ENCODE measurements at regions not wholly inside any gene's neighbourhood (a gene's known extent, or its start where the extent isn't known, plus 50 kb on each side); places are given as distances from the start of the nearest gene placed in this dataset.
A peak's percentile ranks its signal among the peaks of the same experiment; 100 is the strongest.

DNA sequence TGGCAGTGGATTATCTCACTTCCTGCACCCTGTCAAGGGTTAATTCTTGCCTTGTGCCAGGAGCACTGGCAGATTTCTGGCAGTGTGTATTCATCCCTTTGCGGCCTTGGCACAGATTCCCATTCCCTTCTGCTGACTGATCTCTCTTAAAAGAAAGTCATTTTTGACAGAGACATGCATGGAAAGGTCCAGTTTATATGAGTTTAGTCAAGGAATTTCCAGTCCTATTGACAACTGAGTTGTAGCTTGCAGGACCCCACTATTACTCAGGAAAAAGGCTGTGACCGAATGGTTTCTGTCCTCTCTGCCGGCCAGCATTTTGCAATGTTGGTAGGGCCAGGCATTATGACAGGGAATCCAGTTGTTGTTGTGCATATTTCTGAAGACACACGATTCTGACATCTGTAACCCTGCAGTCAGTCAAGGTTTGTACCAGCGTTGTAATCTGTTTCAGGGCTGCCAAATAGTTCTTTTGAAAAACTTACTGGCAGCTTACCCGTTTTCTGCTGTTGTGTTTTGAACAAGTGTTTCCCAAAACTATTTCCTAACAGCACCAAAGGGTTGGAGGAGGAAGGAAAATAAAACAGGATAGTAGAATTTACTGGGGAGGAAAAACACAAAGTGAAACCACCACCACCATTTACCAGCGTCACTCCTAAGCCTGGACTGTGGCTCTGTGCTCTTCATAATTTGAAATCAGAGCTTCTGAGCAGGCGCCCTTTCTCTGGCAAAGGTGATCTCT is 243.4 kb upstream of the KLF4 start:
- peak overlapping the region; percentile 72 for H3K4me2 ChIP-seq (ENCODE audit: low read depth, low read length)
- peak overlapping the region; percentile 97; the same call in 2 of the 3 replicates for H2BK15ac ChIP-seq (ENCODE audit: low read depth, low read length)
- H3K23ac ChIP-seq (ENCODE audit: low read depth, low read length): peak overlapping the region; percentile 82
- peak overlapping the region; percentile 78 for H2AFZ ChIP-seq (replicated peaks; ENCODE audit: low read length, poor library complexity)
- H4K8ac ChIP-seq (ENCODE audit: low read depth in 2 of 2, low read length in 2 of 2): peak overlapping the region; percentile 89 to 96
- H4K5ac ChIP-seq (ENCODE audit: low read depth, low read length): peak overlapping the region; percentile 96
- peaks cover 24% of the 10 kb centered on the region for H3K4me1 ChIP-seq (ENCODE audit: control insufficient read depth, insufficient read depth, low read length)
- H2BK5ac ChIP-seq (ENCODE audit: low read depth, low read length, poor library complexity, severe bottlenecking): peak overlapping the region; percentile 80
- peak overlapping the region; percentile 83 for H3K14ac ChIP-seq (replicated peaks; ENCODE audit: low read depth, low read length)
- H3K9ac ChIP-seq (ENCODE audit: low read depth, low read length): peak overlapping the region; percentile 75
- H3K9me3 ChIP-seq (ENCODE audit: control insufficient read depth, insufficient read depth, low read length): no peaks in the 10 kb centered on the region
- TF ChIP-seq CEBPB (IDR thresholded peaks at IDR 0.05; ENCODE audit: low read depth, low read length): 0 out of 2 replicates have a peak, but pooled peaks have one; percentile 5
- TF ChIP-seq RCOR1 (IDR thresholded peaks at IDR 0.05; ENCODE audit: insufficient replicate concordance, low read length): no peak
- TF ChIP-seq SMC3 (IDR thresholded peaks at IDR 0.05; ENCODE audit: low read depth, low read length): no peak
- no TSS peak for BruUV-seq (replicated peaks)
- no peak overlapping the region for H2AK9ac ChIP-seq (replicated peaks; ENCODE audit: low read depth, low read length, poor library complexity)
- H4K20me1 ChIP-seq (ENCODE audit: insufficient read depth, low read length): no peaks in the 10 kb centered on the region
- peak overlapping the region; percentile 70 for H4K91ac ChIP-seq (ENCODE audit: insufficient read depth, low read depth, low read length)
- H2BK20ac ChIP-seq (ENCODE audit: low read depth, low read length): peak overlapping the region; percentile 72
- H3K4ac ChIP-seq (ENCODE audit: low read depth, low read length): peak overlapping the region; percentile 90
- peak overlapping the region; percentile 97 for H2BK120ac ChIP-seq (ENCODE audit: low read depth, low read length)
- H3K79me1 ChIP-seq (ENCODE audit: low read depth in 1 of 2, low read length in 2 of 2): no peaks in the 10 kb centered on the region
- DNase-seq: peak; percentile 73
- H3K18ac ChIP-seq (ENCODE audit: low read depth, low read length): peak overlapping the region; percentile 94
- peak; percentile 38 for ATAC-seq (ENCODE audit: low read depth)
- intact Hi-C loops (cut with micrococcal nuclease) (loop anchor here (2.0 to 10.0 kb wide), 4 partner anchors 186 to 1032 kb away; partner anchors contain the start of gene KLF4), dilution Hi-C loops (cut with HindIII; ENCODE audit: low sequenced_read_pairs, unreplicated experiment) (no loop called here), in situ Hi-C loops (cut with MboI; ENCODE audit: low sequenced_read_pairs) (loop anchor here (10.0 to 25.0 kb wide), 4 partner anchors 248 to 846 kb away; partner anchors contain the start of gene KLF4)
- H3K27ac ChIP-seq (ENCODE audit: insufficient read depth, low read length): peak overlapping the region; percentile 98
- H3K27me3 ChIP-seq (ENCODE audit: control insufficient read depth, insufficient read depth, low read length): no peaks in the 10 kb centered on the region
- peak overlapping the region; percentile 23; the same call in 1 of the 2 replicates for H3K4me3 ChIP-seq (ENCODE audit: insufficient read depth, low read depth, low read length)
- 0% methylated on average over 1 of the region's 8 CpGs; no CpG with 5 or more reads in 1 of the 2 experiments for WGBS, 2 experiments (ENCODE audit: extremely low coverage in 2 of 2, insufficient read length in 1 of 2)
- POLR2A ChIA-PET (ENCODE audit: unreplicated experiment): no interaction called here
- peak overlapping the region; percentile 79 for H3K56ac ChIP-seq (ENCODE audit: extremely low read depth, insufficient read depth, low read length)
- peaks cover 10% of the 10 kb centered on the region for H3K9me1 ChIP-seq (ENCODE audit: insufficient read depth, low read length)
- no peaks in the 10 kb centered on the region for H3K36me3 ChIP-seq (ENCODE audit: control insufficient read depth, insufficient read depth, low read length)
- CTCF ChIA-PET: interaction anchor here (0.7 kb wide), 1 partner anchor 11 kb away, joined by 3 read pairs; no protein-coding TSS in a partner anchor
- H2AK5ac ChIP-seq (ENCODE audit: low read depth, low read length): peak overlapping the region; percentile 50; the same call in 1 of the 2 replicates
